IPS DF 6.9 (cell line): ENCODE measurements at regions not wholly inside any gene's neighbourhood (a gene's known extent, or its start where the extent isn't known, plus 50 kb on each side); places are given as distances from the start of the nearest gene placed in this dataset.

ENCODE experiments used
- DNase-seq: peaks from one replicate; pipeline ENCODE4 v3.0.0-alpha.2; 2013; ENCODE audit warnings: low read depth, low spot score
- H3K27ac ChIP-seq: one replicate; pipeline ENCODE4 v1.5.1; 2013; ENCODE audit warnings: low read length, control low read depth
- H3K27me3 ChIP-seq: 2 replicates; pipeline ENCODE4 v1.6.1; 2013; ENCODE audit warnings: mild to moderate bottlenecking, low read length; ENCODE audit not compliant: control insufficient read depth, insufficient read depth
- H3K36me3 ChIP-seq: 2 replicates; pipeline ENCODE4 v1.6.1; 2013; ENCODE audit warnings: low read length; ENCODE audit not compliant: control insufficient read depth, insufficient read depth
- H3K4me1 ChIP-seq: 2 replicates; pipeline ENCODE4 v1.6.1; 2013; ENCODE audit warnings: low read length; ENCODE audit not compliant: control insufficient read depth, insufficient read depth
- H3K4me3 ChIP-seq: 2 replicates; pipeline ENCODE4 v1.5.1; 2013; ENCODE audit warnings: mild to moderate bottlenecking, low read length
- H3K9me3 ChIP-seq: 2 replicates; pipeline ENCODE4 v1.6.1; 2013; ENCODE audit warnings: low read length, inconsistent platforms; ENCODE audit not compliant: control insufficient read depth, insufficient read depth
- WGBS: extraction: QIAGEN DNeasy Blood & Tissue Kit; methylation state at CpG from one replicate; pipeline ENCODE4 v1.1.7; 2013; ENCODE audit warnings: mixed read lengths, missing lambda C conversion rate; ENCODE audit not compliant: insufficient read length, insufficient coverage; 5-methylcytosine and 5-hydroxymethylcytosine counted together

DNA sequence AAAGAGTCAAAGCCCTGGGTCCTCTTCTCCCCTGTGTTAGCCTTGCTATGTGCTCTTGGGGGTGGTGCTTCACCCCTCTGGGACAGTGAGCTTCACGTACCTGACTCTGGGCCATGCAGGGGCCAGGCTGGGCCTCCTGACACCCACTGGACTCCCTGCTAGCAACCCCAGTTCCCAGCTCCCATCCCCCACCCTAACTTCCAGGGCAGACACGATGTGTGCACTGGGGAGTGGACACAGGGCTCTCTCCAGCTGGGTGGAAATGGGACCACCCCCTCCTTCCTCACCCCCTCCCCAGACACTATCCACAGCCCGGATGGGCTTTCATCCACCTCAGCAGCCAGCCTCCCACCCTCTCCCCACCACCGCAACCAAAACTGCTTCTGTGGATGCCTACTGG, 113.0 kb upstream of the ZNF479 start:
- no peaks in the 10 kb centered on the region for H3K27me3 ChIP-seq
- H3K4me1 ChIP-seq = no peaks in the 10 kb centered on the region
- H3K9me3 ChIP-seq = peaks cover 7% of the 10 kb centered on the region
- H3K36me3 ChIP-seq = no peaks in the 10 kb centered on the region
- no peak for DNase-seq
- no peak overlapping the region for H3K4me3 ChIP-seq
- no peak overlapping the region for H3K27ac ChIP-seq
- no CpG with 5 or more reads among the region's 4 CpGs for WGBS

DNA sequence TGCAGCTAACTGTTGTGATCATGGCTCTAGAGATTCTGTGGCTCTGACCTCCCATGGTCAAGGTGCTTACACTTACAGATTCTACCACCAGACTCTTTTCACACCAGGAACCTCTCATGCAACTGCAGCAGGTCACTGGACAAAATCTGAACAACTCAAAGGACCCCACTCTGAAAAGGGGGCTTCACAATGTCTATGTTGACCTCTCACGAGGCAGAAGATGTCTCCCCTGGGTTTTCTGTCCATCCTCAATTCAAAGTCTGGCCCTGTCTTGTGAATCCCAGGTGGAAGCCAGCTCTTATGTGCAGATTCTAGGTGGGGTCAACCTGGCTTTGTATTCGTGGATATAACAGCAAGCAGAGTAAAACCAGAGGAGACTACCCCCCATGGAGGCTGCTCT, 118.6 kb upstream of the ZNF479 start:
- Histone ChIP-seq H3K4me3 (no peak overlapping the region), H3K36me3 (no peaks in the 10 kb centered on the region), H3K27ac (no peak overlapping the region), H3K27me3 (no peaks in the 10 kb centered on the region), H3K9me3 (peaks cover 4% of the 10 kb centered on the region), H3K4me1 (no peaks in the 10 kb centered on the region)
- WGBS = no CpG with 5 or more reads among the region's 2 CpGs
- no peak for DNase-seq

DNA sequence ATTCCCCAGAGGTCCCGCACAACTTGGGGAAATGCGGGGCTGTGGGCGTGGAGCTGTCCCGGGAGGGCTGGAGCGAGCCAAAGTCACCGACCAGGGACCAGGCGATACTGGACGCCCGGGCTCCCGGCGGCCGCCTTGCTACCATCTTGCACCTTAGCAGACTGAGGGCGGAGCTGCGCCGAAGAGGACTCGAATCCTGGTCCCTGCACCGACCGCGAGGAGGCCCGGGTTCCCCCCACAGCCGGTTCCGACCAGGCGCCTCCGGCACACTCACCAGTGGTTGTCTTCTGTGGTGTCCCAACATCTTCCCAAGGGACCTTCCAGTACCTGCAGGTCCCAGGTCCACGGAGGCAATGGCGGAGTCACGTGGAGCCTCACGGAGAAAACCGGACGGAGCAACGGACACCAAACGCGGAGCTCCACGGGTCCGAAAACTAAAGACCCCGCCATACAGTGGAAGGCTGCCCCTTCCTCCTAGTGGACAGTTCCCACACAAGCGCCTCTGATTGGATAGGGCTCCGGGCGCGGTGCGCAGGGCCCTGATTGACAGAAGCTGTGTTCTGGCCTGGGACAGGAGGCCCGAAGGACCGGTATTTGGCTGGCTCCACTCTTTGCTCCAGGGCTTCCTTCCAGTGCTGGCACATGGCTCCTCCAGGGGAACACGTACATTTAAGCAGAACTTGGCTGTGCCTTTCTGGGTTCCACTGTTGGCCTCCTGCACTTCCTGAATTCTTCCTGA, 124.6 kb upstream of the ZNF479 start:
- H3K4me1 ChIP-seq = no peaks in the 10 kb centered on the region
- no peaks in the 10 kb centered on the region for H3K36me3 ChIP-seq
- no peak overlapping the region for H3K4me3 ChIP-seq
- WGBS = no CpG with 5 or more reads among the region's 44 CpGs
- no peak for DNase-seq
- H3K27me3 ChIP-seq = no peaks in the 10 kb centered on the region
- H3K9me3 ChIP-seq = peaks cover 2% of the 10 kb centered on the region
- H3K27ac ChIP-seq = no peak overlapping the region

DNA sequence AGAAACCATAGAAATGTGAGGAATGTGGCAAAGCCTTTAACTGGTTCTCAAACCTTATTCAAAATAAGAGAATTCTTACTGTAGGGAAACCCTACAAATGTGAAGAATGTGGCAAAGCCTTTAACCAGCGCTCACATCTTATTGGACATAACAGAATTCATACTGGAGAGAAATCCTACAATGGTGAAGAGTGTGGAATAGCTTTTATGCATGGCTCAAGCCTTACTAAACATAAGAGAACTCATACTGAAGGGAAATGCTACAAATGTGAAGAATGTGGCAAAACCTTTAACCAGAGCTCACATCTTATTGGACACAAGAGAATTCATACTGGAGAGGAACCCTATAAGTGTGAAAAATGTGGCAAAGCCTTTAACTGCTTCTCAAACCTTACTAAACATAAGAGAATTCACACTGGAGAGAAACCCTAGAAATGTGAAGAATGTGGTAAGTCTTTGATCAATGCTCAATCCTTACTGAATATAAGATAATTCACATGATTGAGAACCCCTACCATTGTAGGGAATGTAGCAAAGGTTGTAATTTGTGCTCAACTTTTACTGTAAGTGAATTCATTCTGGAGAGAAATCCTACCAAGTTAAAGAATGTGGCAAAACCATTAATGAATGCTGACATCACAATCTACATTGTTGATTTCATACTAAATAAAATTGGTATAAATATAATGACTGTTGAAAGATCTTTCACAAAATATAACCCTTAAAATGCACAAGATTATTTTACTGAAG, 142.5 kb upstream of the ZNF479 start:
- Histone ChIP-seq H3K27me3 (no peaks in the 10 kb centered on the region), H3K36me3 (no peaks in the 10 kb centered on the region), H3K9me3 (peaks cover 5% of the 10 kb centered on the region; the same call in 1 of the 2 replicates), H3K4me1 (no peaks in the 10 kb centered on the region), H3K27ac (no peak overlapping the region), H3K4me3 (no peak overlapping the region)
- WGBS = no CpG with 5 or more reads among the region's 1 CpG
- no peak for DNase-seq

DNA sequence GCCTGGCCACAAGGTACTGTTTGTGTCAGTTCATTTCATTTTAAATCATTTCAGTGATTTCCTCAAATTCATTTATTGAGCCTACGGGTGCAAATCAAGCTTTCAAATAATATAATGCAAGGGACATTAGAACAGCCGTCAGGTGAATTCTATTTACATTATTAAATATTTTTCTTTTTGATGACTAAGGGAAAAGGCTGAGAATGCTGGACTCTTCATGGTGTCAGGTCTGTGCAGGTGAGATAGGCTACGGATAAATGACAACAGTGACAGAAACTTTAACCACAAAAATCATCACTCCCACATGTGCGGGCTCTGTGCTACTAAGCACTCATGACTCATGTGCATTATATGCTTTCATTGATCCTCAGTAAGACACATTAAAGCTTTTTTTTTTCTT, 149.2 kb upstream of the ZNF716 start:
- no peak overlapping the region for H3K27ac ChIP-seq
- H3K4me1 ChIP-seq = no peaks in the 10 kb centered on the region
- H3K27me3 ChIP-seq = no peaks in the 10 kb centered on the region
- H3K36me3 ChIP-seq = no peaks in the 10 kb centered on the region
- H3K4me3 ChIP-seq = no peak overlapping the region
- WGBS = no CpG with 5 or more reads among the region's 4 CpGs
- H3K9me3 ChIP-seq = no peaks in the 10 kb centered on the region; the same call in none of the 2 replicates
- DNase-seq = no peak

DNA sequence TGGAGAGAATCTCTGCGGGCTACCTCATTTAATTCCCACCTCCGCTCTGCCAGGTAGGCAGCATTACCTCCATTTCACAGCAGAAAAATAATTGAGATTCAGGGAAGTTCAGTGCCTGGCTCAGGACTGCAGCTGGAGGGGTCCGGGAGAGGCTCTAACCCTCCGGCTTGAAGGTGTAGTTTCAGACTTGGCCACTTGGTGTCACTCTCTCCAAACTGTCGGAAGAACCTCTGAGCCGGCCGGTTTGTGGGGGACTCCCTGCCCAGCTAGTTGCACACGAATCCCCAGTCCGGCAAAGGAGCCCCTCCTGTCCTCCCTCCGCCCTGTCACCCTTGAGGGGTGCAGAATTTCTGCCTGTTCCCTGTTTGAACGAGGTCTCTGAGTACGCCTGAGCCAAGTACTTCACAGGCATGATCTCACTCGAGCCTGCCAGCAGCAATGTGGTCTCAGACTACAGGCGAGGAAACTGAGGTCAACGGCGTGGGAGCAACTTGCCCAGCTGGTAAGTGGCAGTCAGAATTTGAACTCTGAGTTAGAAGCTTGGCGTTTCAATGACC, 144.7 kb upstream of the ZNF716 start:
- no peak for DNase-seq

DNA sequence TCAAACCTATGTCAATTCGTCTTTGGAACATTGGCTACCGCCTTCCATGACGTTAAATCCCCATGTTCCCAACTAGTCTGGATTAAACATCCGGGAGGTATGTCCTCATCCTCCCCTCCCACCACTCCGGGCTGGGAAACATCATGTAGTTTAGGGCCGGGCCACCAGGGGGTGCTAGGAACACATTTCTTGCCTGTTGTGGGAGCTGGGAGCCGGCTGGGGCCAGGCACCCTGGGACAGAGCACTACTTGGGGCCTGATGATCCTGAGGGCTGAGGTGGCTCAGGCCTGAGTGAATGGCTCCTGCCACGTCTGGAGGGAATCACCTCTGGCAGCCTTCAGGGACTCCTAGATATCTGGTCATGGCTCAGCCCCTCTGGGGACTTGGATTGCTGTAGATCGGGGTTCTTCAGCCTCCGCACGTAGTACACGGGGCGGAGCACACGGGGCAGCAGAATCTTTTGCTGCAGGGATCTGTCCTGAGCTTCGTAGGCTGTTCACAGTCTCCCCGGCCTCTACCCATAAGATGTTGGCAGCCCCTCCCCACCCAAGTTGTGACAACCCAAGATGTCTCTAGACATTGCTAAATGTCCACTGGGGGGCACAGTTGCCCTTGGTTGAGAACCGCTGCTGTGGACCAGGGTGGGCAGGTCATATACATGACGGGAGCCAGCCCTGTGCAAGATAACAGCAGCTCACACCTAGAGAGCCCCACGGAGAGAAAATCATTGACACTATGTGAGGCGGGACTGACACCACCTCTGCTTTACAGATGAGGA, 141.2 kb upstream of the ZNF716 start:
- Histone ChIP-seq H3K4me1 (no peaks in the 10 kb centered on the region), H3K36me3 (no peaks in the 10 kb centered on the region), H3K9me3 (peaks cover 20% of the 10 kb centered on the region), H3K4me3 (no peak overlapping the region), H3K27ac (no peak overlapping the region), H3K27me3 (no peaks in the 10 kb centered on the region)
- DNase-seq = no peak
- no CpG with 5 or more reads among the region's 20 CpGs for WGBS

More for the DNA sequence above, 144.7 kb upstream of the ZNF716 start:
- H3K27ac ChIP-seq = no peak overlapping the region
- no peaks in the 10 kb centered on the region for H3K36me3 ChIP-seq
- H3K9me3 ChIP-seq = peaks cover 10% of the 10 kb centered on the region
- H3K4me1 ChIP-seq = no peaks in the 10 kb centered on the region
- H3K4me3 ChIP-seq = no peak overlapping the region
- WGBS = no CpG with 5 or more reads among the region's 17 CpGs
- H3K27me3 ChIP-seq = no peaks in the 10 kb centered on the region

DNA sequence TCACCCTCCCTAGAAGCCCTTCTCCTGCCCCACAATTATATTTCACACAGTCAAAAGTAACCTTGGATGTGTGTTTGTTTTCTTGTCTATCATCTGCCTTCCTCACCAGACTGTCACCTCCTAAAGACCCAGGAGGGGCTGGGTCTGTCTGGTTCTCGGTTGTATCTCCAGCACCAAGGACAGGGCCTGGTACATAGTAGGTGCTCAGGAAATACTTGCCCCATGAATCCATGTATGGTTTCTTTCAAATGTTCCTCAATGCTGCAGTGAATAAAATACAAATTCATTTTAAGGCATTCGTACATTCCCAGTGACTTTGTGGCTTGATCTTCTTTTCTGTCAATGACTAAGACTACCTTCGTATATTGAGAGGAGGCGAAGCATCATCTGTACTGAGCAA, 122.9 kb upstream of the ZNF716 start:
- Histone ChIP-seq H3K27ac (no peak overlapping the region), H3K4me3 (no peak overlapping the region), H3K36me3 (no peaks in the 10 kb centered on the region), H3K9me3 (peaks cover 21% of the 10 kb centered on the region), H3K4me1 (no peaks in the 10 kb centered on the region), H3K27me3 (no peaks in the 10 kb centered on the region)
- DNase-seq = no peak
- WGBS = no CpG with 5 or more reads among the region's 4 CpGs

DNA sequence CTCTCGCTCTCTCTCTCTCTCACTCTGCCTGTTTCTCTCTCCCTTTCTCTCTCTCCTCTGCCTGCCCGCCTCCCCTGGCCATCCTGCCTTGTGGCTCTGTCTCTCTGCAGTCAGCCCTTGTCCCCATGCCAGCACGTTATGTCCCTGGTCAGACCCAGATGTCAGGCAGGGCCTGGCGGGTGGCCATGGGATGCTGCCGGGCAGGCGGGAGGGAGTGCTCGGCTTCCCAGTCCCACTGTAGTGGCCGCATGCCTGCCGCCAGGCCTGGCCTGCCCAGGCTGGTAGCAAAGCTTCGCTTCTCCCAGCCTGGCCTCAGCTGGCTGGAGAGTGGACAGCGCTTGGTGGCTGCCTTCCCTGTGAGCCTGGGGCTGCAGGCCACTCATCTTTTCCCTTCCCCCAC, 121.5 kb upstream of the ZNF716 start:
- Histone ChIP-seq H3K27ac (no peak overlapping the region), H3K4me1 (no peaks in the 10 kb centered on the region), H3K36me3 (no peaks in the 10 kb centered on the region), H3K9me3 (peaks cover 18% of the 10 kb centered on the region), H3K27me3 (no peaks in the 10 kb centered on the region), H3K4me3 (no peak overlapping the region)
- no peak for DNase-seq
- WGBS = no CpG with 5 or more reads among the region's 11 CpGs

DNA sequence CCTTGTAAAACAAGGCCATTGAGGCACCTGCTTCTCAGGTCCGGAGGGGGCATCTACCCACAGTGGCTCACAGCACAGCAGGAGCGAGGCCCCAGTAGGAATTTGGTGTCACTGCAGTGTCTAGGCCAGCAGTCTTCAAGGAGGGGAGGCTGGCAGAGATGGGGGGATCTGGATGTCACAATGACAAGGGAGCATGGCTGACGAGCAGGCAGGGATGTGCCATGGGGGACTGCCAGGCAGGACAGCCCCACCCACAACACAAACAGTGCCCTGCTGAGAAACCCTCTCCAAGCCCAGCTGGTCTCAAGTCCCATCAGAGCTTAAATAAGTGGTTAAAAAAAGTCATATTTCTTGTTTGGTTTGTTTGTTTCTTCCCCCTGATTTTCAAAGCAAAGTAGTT, 121.0 kb upstream of the ZNF716 start:
- Histone ChIP-seq H3K9me3 (peaks cover 18% of the 10 kb centered on the region), H3K4me3 (no peak overlapping the region), H3K4me1 (no peaks in the 10 kb centered on the region), H3K36me3 (no peaks in the 10 kb centered on the region), H3K27ac (no peak overlapping the region), H3K27me3 (no peaks in the 10 kb centered on the region)
- no peak for DNase-seq
- WGBS = no CpG with 5 or more reads among the region's 3 CpGs
